Mesendoderm (in vitro differentiated cells): ENCODE measurements at regions not wholly inside any gene's neighbourhood (a gene's known extent, or its start where the extent isn't known, plus 50 kb on each side); places are given as distances from the start of the nearest gene placed in this dataset.

ENCODE experiments used
- DNase-seq: peaks from one replicate; pipeline ENCODE4 v3.0.0; 2013
- H2AK5ac ChIP-seq: 2 replicates; pipeline ENCODE4 v1.6.1; 2013; ENCODE audit warnings: low read length, inconsistent platforms
- H2BK120ac ChIP-seq: 2 replicates; pipeline ENCODE4 v1.6.1; 2013; ENCODE audit warnings: low read depth, mild to moderate bottlenecking, low read length, moderate library complexity, mixed read lengths
- H2BK15ac ChIP-seq: replicated peaks from 2 replicates; pipeline ENCODE4 v1.6.1; 2013; ENCODE audit warnings: low read depth, mild to moderate bottlenecking, moderate library complexity
- H2BK5ac ChIP-seq: 2 replicates; pipeline ENCODE4 v1.6.1; 2013; ENCODE audit warnings: low read length, inconsistent platforms
- H3K18ac ChIP-seq: 2 replicates; pipeline ENCODE4 v1.6.1; 2013; ENCODE audit warnings: mild to moderate bottlenecking, low read length, mixed read lengths
- H3K23ac ChIP-seq: one replicate; pipeline ENCODE4 v1.6.1; 2013; ENCODE audit warnings: low read length
- H3K27ac ChIP-seq: 2 replicates; pipeline ENCODE4 v1.5.1; 2013; ENCODE audit warnings: low read depth, mild to moderate bottlenecking, inconsistent platforms, low read length, moderate library complexity
- H3K27me3 ChIP-seq: 2 replicates; pipeline ENCODE4 v1.6.1; 2013; ENCODE audit warnings: low read length, control low read depth, mild to moderate bottlenecking, inconsistent platforms; ENCODE audit not compliant: insufficient read depth, poor library complexity
- H3K36me3 ChIP-seq: 2 replicates; pipeline ENCODE4 v1.6.1; 2013; ENCODE audit warnings: low read length, inconsistent platforms; ENCODE audit not compliant: control insufficient read depth, insufficient read depth
- H3K4ac ChIP-seq: one replicate; pipeline ENCODE4 v1.6.1; 2013; ENCODE audit warnings: low read depth, mild to moderate bottlenecking, low read length, moderate library complexity
- H3K4me1 ChIP-seq: 2 replicates; pipeline ENCODE4 v1.6.1; 2013; ENCODE audit warnings: low read depth, low read length, inconsistent platforms; ENCODE audit not compliant: control insufficient read depth
- H3K4me2 ChIP-seq: 2 replicates; pipeline ENCODE4 v1.6.1; 2013; ENCODE audit warnings: low read length
- H3K4me3 ChIP-seq: 2 replicates; pipeline ENCODE4 v1.5.1; 2013; ENCODE audit warnings: mild to moderate bottlenecking, low read length
- H3K56ac ChIP-seq: one replicate; pipeline ENCODE4 v1.6.1; 2013; ENCODE audit warnings: low read length
- H3K79me1 ChIP-seq: 2 replicates; pipeline ENCODE4 v1.6.1; 2013; ENCODE audit warnings: low read length, inconsistent platforms
- H3K79me2 ChIP-seq: 2 replicates; pipeline ENCODE4 v1.6.1; 2013; ENCODE audit warnings: mild to moderate bottlenecking, low read length; ENCODE audit not compliant: control insufficient read depth, insufficient read depth
- H3K9ac ChIP-seq: 2 replicates; pipeline ENCODE4 v1.6.1; 2013; ENCODE audit warnings: low read length, inconsistent platforms
- H4K5ac ChIP-seq: one replicate; pipeline ENCODE4 v1.6.1; 2013; ENCODE audit warnings: low read length
- H4K8ac ChIP-seq: one replicate; pipeline ENCODE4 v1.6.1; 2013; ENCODE audit warnings: low read depth, mild to moderate bottlenecking, control low read depth, low read length, moderate library complexity
- WGBS: extraction: QIAGEN DNeasy Blood & Tissue Kit; methylation state at CpG from one replicate; pipeline ENCODE4 v1.1.7; 2013; ENCODE audit warnings: low lambda C conversion rate, missing lambda C conversion rate; ENCODE audit not compliant: insufficient coverage; ENCODE audit errors: extremely low coverage; 5-methylcytosine and 5-hydroxymethylcytosine counted together

- Histone ChIP-seq H3K9ac (no peak overlapping the region), H3K4me1 (no peaks in the 10 kb centered on the region), H2BK5ac (no peak overlapping the region), H2AK5ac (no peak overlapping the region), H3K4me2 (no peak overlapping the region), H3K36me3 (no peaks in the 10 kb centered on the region), H3K27me3 (no peaks in the 10 kb centered on the region), H4K5ac (no peak overlapping the region), H3K4me3 (no peak overlapping the region), H4K8ac (no peak overlapping the region), H3K27ac (no peak overlapping the region), H3K23ac (no peak overlapping the region), H2BK15ac (no peak overlapping the region), H3K18ac (no peak overlapping the region), H3K4ac (no peak overlapping the region), H3K56ac (no peak overlapping the region), H3K79me2 (no peaks in the 10 kb centered on the region), H3K79me1 (no peaks in the 10 kb centered on the region), H2BK120ac (no peak overlapping the region)
- no CpG with 5 or more reads among the region's 1 CpG for WGBS
- DNase-seq: peak; percentile 39
These were observed 535.9 kb upstream of the FTMT start for GRCh38 chr5:121315786-121316185.

GRCh38 chr5:121319292-121319691 is 532.4 kb upstream of the FTMT start:
- no peak for DNase-seq
- H2AK5ac ChIP-seq: no peak overlapping the region
- H2BK5ac ChIP-seq: no peak overlapping the region
- H3K36me3 ChIP-seq: no peaks in the 10 kb centered on the region
- H3K4me2 ChIP-seq: no peak overlapping the region
- no peaks in the 10 kb centered on the region for H3K79me2 ChIP-seq
- H3K27ac ChIP-seq: no peak overlapping the region
- no peak overlapping the region for H2BK15ac ChIP-seq
- no peaks in the 10 kb centered on the region for H3K27me3 ChIP-seq
- no CpG with 5 or more reads among the region's 1 CpG for WGBS
- no peak overlapping the region for H3K18ac ChIP-seq
- no peak overlapping the region for H3K9ac ChIP-seq
- H3K56ac ChIP-seq: no peak overlapping the region
- H3K4me1 ChIP-seq: no peaks in the 10 kb centered on the region
- H4K5ac ChIP-seq: no peak overlapping the region
- no peak overlapping the region for H2BK120ac ChIP-seq
- H3K4me3 ChIP-seq: no peak overlapping the region
- no peak overlapping the region for H3K4ac ChIP-seq
- no peak overlapping the region for H4K8ac ChIP-seq
- no peaks in the 10 kb centered on the region for H3K79me1 ChIP-seq
- H3K23ac ChIP-seq: no peak overlapping the region

GRCh38 chr5:121325930-121326329 is 525.8 kb upstream of the FTMT start:
- Histone ChIP-seq H2BK5ac (no peak overlapping the region), H4K5ac (no peak overlapping the region)

GRCh38 chr5:121350181-121350930 is 501.3 kb upstream of the FTMT start:
- Histone ChIP-seq H2BK120ac (no peak overlapping the region), H2BK15ac (no peak overlapping the region), H4K8ac (no peak overlapping the region), H3K27me3 (no peaks in the 10 kb centered on the region), H3K4me3 (no peak overlapping the region), H4K5ac (no peak overlapping the region), H3K36me3 (no peaks in the 10 kb centered on the region), H3K56ac (no peak overlapping the region), H3K23ac (no peak overlapping the region), H2AK5ac (no peak overlapping the region), H3K4me2 (no peak overlapping the region), H3K9ac (no peak overlapping the region), H3K79me1 (no peaks in the 10 kb centered on the region), H3K4me1 (no peaks in the 10 kb centered on the region), H2BK5ac (no peak overlapping the region), H3K18ac (no peak overlapping the region), H3K79me2 (no peaks in the 10 kb centered on the region), H3K4ac (no peak overlapping the region), H3K27ac (no peak overlapping the region)
- DNase-seq: no peak
- no CpG with 5 or more reads among the region's 4 CpGs for WGBS

More at GRCh38 chr5:121325930-121326329, 525.8 kb upstream of the FTMT start:
- Histone ChIP-seq H3K9ac (no peak overlapping the region), H2AK5ac (no peak overlapping the region), H2BK15ac (no peak overlapping the region), H3K79me1 (no peaks in the 10 kb centered on the region), H3K27me3 (no peaks in the 10 kb centered on the region), H3K27ac (no peak overlapping the region), H3K79me2 (no peaks in the 10 kb centered on the region), H3K23ac (no peak overlapping the region), H4K8ac (no peak overlapping the region), H3K18ac (no peak overlapping the region), H3K36me3 (no peaks in the 10 kb centered on the region), H3K4me2 (no peak overlapping the region), H3K4ac (no peak overlapping the region), H2BK120ac (no peak overlapping the region), H3K4me1 (no peaks in the 10 kb centered on the region), H3K4me3 (no peak overlapping the region), H3K56ac (no peak overlapping the region)
- no peak for DNase-seq

- Histone ChIP-seq H3K27me3 (no peaks in the 10 kb centered on the region), H3K18ac (no peak overlapping the region), H3K79me2 (no peaks in the 10 kb centered on the region), H4K5ac (no peak overlapping the region), H2BK120ac (no peak overlapping the region), H3K36me3 (no peaks in the 10 kb centered on the region), H3K23ac (no peak overlapping the region), H2BK15ac (no peak overlapping the region), H3K79me1 (no peaks in the 10 kb centered on the region), H4K8ac (no peak overlapping the region), H3K4me3 (no peak overlapping the region), H2AK5ac (no peak overlapping the region), H3K56ac (no peak overlapping the region), H3K4ac (no peak overlapping the region), H3K27ac (no peak overlapping the region), H3K4me1 (no peaks in the 10 kb centered on the region), H2BK5ac (no peak overlapping the region), H3K4me2 (no peak overlapping the region), H3K9ac (no peak overlapping the region)
- DNase-seq: no peak
- no CpG with 5 or more reads among the region's 3 CpGs for WGBS
These were observed 485.2 kb upstream of the FTMT start for GRCh38 chr5:121366515-121366914.

GRCh38 chr5:121373371-121373770 is 478.3 kb upstream of the FTMT start:
- Histone ChIP-seq H3K56ac (no peak overlapping the region), H2BK15ac (no peak overlapping the region), H3K27ac (no peak overlapping the region), H2AK5ac (no peak overlapping the region), H3K79me1 (no peaks in the 10 kb centered on the region), H3K23ac (no peak overlapping the region), H2BK120ac (no peak overlapping the region), H3K4me1 (no peaks in the 10 kb centered on the region), H3K4ac (no peak overlapping the region), H3K4me2 (no peak overlapping the region), H3K18ac (no peak overlapping the region), H3K36me3 (no peaks in the 10 kb centered on the region), H2BK5ac (no peak overlapping the region), H4K8ac (no peak overlapping the region), H3K9ac (no peak overlapping the region), H3K27me3 (no peaks in the 10 kb centered on the region), H3K4me3 (no peak overlapping the region), H4K5ac (no peak overlapping the region), H3K79me2 (no peaks in the 10 kb centered on the region)
- WGBS: no CpG with 5 or more reads among the region's 3 CpGs
- DNase-seq: no peak
